Epithelial cell of prostate (primary cell): ENCODE measurements at regions not wholly inside any gene's neighbourhood (a gene's known extent, or its start where the extent isn't known, plus 50 kb on each side); places are given as distances from the start of the nearest gene placed in this dataset.

Experiments
- DNase-seq: peaks from one replicate; pipeline ENCODE4 v3.0.0-alpha.2; 2011; ENCODE audit warnings: low read depth, low spot score
- H3K27ac ChIP-seq: fragments of 450-650 bp; 2 replicates; pipeline ENCODE4 v1.5.1; 2017; ENCODE audit warnings: mild to moderate bottlenecking

DNA sequence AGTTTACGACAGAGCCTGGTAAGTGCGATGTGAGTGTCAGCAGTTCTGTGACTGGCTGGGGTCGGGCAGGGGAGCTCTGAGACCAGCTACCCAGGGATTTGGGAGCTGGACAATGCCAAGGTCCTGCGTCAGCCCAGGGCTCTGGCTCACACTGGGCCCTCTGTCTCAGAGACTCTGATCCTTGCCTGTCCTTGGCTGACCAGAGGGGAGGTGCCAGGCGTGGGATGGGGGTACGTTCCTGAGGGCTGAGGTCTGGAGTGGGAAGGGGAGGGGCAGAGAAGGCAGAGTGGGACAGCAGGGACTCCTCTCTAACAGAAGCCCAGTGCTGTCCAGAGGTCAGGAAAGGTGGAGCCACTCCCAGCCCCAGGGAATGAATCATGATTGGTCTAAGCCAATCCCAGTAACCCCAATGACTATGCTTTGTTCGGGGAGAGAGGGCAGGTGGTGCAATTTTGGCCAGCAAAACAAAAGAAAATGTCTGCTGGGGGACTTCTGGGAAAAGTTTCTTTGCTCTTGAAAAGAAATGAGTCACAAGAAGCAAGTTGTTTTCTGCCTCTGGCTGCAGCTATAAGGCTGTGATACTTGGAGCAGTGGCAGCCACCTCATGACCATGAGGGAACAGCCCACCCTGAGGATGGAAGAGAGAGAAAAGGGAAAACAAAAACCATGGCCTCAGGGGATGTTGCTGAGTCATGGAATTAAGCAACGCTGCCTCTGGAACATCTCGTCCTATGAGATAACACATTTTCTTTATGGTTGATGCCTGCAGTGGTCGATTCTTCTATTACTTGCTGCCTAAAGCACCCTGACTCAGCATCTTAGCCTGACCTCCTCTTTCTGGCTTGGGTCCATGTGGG, 108.3 kb downstream of the CHST1 start:
- no peak for DNase-seq

GRCh38 chr11:45554230-45554967, 111.0 kb downstream of the CHST1 start:
- no peak for DNase-seq
- no peak overlapping the region for H3K27ac ChIP-seq

More for the DNA sequence above, 108.3 kb downstream of the CHST1 start:
- H3K27ac ChIP-seq: no peak overlapping the region

GRCh38 chr11:45553383-45553936, 112.0 kb downstream of the CHST1 start:
- no peak overlapping the region for H3K27ac ChIP-seq
- no peak for DNase-seq

DNA sequence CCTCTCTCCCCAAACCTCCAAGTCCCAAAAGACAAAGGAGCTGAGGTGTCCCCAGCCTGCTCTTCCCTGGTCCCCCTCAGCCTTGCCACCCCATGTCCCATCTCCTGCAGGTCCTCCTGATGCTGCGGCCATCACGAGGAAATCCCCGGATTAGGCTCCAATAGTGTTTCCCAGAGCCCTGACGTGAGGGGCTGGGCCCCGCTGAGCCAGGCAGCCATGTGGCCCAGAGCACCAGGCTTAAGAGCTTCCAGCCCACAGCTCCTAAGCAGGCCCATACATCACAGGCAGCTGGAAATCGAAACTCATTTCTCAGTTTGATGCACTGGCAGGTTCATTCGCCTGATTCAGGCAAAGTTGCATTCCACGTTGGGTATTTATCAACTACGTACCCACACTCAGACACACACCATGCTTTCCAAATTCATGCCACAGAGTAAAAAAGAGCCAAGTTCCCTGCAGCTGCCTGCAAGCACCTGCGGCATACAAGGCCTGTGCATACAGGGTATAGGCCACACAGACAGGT, 114.2 kb downstream of the CHST1 start:
- no peak overlapping the region for H3K27ac ChIP-seq
- DNase-seq: no peak

- no peak for DNase-seq
- H3K27ac ChIP-seq: no peak overlapping the region
These were observed 116.2 kb downstream of the CHST1 start for GRCh38 chr11:45549257-45549656.

DNA sequence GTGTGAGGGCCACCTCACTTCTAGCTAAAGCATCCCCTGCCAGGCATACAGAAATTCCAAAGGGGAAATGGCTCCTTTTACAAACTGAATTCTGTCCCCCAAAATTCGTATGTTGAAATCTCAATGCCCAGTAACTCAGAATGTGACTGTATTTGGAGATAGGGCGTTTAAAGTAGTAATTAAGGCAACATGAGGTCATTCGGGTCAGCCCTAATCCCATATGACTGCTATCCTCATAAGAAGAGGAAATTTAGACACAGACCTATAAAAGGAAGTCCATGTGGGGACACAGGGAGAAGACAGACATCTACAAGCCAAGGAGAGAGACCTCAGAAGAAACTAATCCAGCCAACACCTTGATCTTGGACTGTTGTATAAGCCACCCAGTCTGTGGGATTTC, 119.1 kb downstream of the CHST1 start:
- DNase-seq: no peak
- no peak overlapping the region for H3K27ac ChIP-seq

DNA sequence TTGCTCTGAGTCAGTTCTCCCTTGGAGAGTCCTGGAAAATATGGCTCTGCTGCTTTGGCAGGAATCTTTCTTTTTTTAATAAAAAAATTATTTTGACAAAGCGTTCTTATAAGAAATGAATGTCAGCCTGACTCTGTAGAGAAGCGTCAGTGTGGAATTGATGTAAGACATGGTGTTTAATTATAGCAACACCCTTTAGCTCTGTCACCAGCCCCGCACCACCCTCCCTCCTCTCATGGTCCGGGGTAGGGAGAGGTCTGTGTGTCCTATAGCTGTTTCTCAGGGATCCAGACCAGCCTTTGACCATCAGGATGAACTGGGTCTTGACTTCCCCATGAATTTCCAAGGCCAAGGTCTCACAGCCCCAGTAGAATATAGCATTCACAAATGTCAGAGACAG, 120.6 kb downstream of the CHST1 start:
- H3K27ac ChIP-seq: no peak overlapping the region
- DNase-seq: no peak

- DNase-seq: no peak
- H3K27ac ChIP-seq: no peak overlapping the region
These were observed 121.5 kb downstream of the CHST1 start for GRCh38 chr11:45543808-45544422.

DNA sequence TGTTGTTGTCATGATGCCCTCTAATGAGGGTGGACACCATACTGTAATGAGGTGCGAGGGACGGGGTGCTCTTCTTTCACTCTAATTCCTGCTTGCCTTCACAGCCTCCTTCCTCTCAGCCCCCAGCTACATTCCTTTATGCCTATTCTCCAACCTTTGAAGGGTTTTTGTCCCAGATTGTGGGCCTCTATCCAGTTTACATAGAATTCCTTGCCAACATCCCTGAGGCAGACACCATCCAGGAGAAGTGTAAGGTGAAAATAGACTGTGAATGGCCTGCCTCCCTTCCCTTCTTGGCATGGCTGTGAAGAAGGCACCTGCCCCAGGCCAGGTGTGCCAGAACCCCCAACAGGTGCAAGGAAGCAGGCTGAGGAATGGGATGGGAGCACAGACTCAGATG, 122.3 kb downstream of the CHST1 start:
- DNase-seq: no peak
- no peak overlapping the region for H3K27ac ChIP-seq

DNA sequence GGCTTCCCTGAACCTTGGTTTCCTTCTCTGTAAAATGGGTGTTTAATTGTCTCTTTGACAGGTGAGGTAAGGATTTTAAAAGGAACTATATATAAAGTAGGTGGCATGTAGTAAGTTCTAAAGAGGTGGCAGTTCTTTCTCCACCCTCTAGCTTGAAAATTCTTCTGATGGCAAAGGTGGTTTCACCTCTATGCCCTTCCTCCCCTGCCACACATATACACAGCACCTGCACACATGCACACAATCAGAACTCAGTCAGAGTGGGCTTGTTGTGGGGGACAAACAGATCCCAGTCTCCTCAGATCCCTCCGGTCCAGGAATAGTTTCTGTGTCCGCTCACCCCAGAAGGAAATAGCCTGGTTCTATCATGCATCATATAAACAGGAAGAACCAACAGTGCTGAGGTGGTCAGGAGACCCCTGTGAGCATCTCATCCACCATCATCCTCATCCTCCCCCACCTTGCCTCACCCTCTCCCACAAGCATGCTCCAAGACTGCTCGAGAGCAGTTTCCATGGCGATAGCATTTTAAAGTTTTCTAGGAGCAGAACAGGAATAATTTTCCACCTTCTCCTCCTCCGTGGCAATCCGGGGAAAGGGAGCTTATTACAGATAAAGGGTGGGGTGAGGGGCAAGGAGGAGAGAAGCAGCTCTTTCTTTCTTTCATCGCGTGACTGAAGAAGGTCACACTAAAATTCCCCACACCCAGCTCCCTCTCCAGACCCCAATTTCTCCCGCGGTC, 123.6 kb downstream of the CHST1 start:
- H3K27ac ChIP-seq: no peak overlapping the region
- no peak for DNase-seq

DNA sequence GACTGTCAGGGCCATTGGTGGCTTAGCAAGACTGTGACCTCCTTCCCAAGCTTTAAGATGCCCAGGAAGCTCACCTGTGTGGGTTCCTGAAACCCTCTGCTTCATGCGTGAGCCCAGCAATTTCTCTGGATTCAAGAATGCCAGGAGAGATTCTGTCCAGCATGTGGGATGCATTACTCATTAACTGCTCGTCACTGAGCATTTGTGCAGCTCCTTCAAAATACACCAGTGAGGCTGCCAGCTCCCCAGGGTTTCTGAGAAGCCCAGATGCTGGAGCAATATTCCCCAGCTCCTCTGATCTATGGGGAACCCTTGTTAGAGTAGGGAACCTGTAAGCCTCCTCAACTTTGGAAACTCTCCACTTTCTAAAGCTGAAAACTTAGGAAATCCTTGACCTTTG, 126.5 kb downstream of the CHST1 start:
- no peak for DNase-seq
- no peak overlapping the region for H3K27ac ChIP-seq

- no peak for DNase-seq
- no peak overlapping the region for H3K27ac ChIP-seq
These were observed 127.1 kb downstream of the CHST1 start for GRCh38 chr11:45538363-45538762.

DNA sequence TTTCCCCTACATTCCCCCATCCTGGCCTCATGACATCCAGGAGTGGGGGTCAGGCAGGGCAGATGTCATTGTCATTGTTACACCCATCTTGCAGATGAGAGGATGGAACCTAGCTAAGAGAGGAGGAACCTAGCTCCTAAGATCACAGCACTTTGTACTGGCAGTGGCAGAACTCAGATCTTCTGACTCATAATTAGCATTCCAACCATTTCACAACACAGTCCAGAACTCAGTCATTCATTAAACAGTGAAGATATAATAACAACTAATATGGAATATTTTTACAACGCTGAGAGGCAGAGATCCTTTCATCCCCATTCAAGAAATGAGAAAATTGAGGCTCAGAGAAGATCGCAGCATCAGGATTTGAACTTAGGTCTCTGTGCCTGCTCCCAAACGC, 127.8 kb downstream of the CHST1 start:
- DNase-seq: no peak
- no peak overlapping the region for H3K27ac ChIP-seq

- no peak for DNase-seq
- H3K27ac ChIP-seq: no peak overlapping the region
These were observed 130.4 kb downstream of the CHST1 start for GRCh38 chr11:45535033-45535432.

GRCh38 chr11:45534132-45534531, 131.3 kb downstream of the CHST1 start:
- DNase-seq: no peak
- no peak overlapping the region for H3K27ac ChIP-seq

GRCh38 chr11:45532546-45532945, 132.9 kb downstream of the CHST1 start:
- no peak overlapping the region for H3K27ac ChIP-seq
- no peak for DNase-seq

- H3K27ac ChIP-seq: no peak overlapping the region
- no peak for DNase-seq
These were observed 134.6 kb downstream of the CHST1 start for GRCh38 chr11:45530776-45531175.

DNA sequence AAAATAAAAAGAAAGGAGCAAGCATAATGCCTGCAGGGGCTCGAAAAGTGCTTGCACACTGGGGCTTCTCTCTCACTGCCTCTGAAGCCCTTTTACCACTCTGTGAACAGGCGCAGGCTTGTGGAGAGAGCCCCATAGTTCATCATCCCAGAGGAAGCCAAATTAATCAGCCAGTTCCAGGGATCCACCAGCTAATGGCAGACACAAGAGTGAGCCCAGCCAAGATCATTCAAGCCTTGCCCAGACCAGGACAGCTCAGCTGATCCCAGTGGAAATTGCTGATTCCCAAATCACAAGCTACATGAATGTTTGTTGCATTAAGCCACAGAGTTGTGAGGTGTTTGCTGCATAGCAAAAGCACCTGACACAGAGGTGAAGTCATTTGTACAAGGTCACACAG, 135.3 kb downstream of the CHST1 start:
- H3K27ac ChIP-seq: no peak overlapping the region
- no peak for DNase-seq

DNA sequence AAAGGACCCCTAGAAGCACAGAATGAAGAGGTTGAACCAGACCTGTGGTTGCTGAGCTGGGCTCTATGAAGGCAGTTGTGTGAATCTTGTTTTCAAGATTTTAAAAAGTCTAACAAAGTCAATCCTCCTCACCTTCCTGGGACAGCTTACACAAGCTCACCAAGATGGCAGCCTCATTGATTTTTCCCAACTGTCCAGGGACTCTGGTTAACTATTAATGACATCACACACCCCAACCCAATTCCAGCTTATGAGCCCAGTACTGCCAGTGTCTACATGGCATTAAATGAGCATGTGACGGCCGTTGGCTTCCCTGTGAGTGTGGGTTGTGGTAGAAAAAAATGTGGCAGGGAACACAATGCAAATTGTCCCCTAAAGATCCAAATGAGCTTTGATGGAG, 137.0 kb downstream of the CHST1 start:
- DNase-seq: no peak
- H3K27ac ChIP-seq: no peak overlapping the region

DNA sequence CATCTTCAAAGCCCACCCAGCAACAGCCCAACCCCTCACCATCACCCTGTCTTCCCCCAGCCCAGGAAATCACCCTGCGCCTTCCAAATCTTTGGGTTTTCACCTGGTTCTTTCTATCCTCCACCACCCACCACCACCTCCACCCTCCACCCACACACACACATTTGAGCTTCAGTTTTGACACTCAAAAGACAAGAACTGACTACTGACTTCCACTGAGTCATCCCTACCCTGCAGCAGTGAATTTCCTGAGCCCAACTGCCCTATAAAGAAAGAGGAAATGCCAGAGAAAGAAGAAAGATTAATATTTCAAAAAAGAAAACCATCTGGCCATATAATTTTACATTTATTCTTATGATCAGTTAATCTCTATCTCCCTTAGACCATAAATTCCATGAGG, 137.5 kb downstream of the CHST1 start:
- no peak for DNase-seq
- H3K27ac ChIP-seq: no peak overlapping the region
